ENCODE measurements at regions not wholly inside any gene's neighbourhood (a gene's known extent, or its start where the extent isn't known, plus 50 kb on each side); places are given as distances from the start of the nearest gene placed in this dataset.

DNA sequence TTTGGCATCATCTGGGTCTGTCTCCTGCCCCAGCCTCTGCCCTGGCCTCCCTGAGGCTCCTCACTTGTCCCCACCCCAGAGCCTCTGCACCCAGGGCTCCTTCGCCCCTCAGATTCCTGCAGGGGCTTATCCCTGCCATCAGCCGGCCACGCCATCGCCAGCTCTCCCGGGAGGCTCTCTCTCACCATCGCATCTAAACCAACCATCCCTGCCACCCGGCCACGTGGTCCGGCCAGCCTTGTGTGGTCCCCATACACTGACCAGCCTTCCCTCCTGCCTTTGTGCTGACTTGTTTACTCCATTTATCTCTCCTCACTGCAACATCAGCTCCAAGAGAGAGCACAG lies 134.3 kb upstream of the IQSEC1 start:
- H3K36me3 Mint-ChIP-seq (ENCODE audit: low read depth), result no peaks in the 10 kb centered on the region; the same call in 2 of the 3 replicates
- no peaks in the 10 kb centered on the region for H4K20me1 ChIP-seq (replicated peaks; ENCODE audit: insufficient read depth)
- H3K4me2 ChIP-seq, result no peak overlapping the region
- H3K4me3 Mint-ChIP-seq, result no peak overlapping the region
- DNase-seq (ENCODE audit: low spot score) (no peak), ATAC-seq (no peak)
- no peak overlapping the region for H3K27ac Mint-ChIP-seq
- H3K4me3 ChIP-seq, result no peak overlapping the region
- no peaks in the 10 kb centered on the region; the same call in 2 of the 3 replicates for H3K9me3 Mint-ChIP-seq
- TF ChIP-seq STAT1 (IDR thresholded peaks at IDR 0.05; ENCODE audit: unreplicated experiment) (no peak), NANOG (IDR thresholded peaks at IDR 0.05; ENCODE audit: borderline replicate concordance) (no peak), EZH2 (IDR thresholded peaks at IDR 0.05; ENCODE audit: low read depth, unreplicated experiment) (no peak), POLR2AphosphoS5 (IDR thresholded peaks at IDR 0.05; ENCODE audit: low read depth) (no peak), CREB1 (CRISPR knock-in tag; IDR thresholded peaks at IDR 0.05; ENCODE audit: low read depth) (no peak), ZNF114 (CRISPR knock-in tag; IDR thresholded peaks at IDR 0.05) (no peak), EZH2phosphoT487 (IDR thresholded peaks at IDR 0.05; ENCODE audit: unreplicated experiment) (no peak), ZNF331 (CRISPR knock-in tag; IDR thresholded peaks at IDR 0.05; ENCODE audit: low read depth) (no peak), JUNB (IDR thresholded peaks at IDR 0.05; ENCODE audit: unreplicated experiment) (no peak)
- TF ChIP-seq, protein P1, sequence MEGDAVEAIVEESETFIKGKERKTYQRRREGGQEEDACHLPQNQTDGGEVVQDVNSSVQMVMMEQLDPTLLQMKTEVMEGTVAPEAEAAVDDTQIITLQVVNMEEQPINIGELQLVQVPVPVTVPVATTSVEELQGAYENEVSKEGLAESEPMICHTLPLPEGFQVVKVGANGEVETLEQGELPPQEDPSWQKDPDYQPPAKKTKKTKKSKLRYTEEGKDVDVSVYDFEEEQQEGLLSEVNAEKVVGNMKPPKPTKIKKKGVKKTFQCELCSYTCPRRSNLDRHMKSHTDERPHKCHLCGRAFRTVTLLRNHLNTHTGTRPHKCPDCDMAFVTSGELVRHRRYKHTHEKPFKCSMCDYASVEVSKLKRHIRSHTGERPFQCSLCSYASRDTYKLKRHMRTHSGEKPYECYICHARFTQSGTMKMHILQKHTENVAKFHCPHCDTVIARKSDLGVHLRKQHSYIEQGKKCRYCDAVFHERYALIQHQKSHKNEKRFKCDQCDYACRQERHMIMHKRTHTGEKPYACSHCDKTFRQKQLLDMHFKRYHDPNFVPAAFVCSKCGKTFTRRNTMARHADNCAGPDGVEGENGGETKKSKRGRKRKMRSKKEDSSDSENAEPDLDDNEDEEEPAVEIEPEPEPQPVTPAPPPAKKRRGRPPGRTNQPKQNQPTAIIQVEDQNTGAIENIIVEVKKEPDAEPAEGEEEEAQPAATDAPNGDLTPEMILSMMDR (conservative IDR thresholded peaks at IDR 0.05; ENCODE audit: low read depth in 2 of 2), result no peak
- TF ChIP-seq, protein P2, sequence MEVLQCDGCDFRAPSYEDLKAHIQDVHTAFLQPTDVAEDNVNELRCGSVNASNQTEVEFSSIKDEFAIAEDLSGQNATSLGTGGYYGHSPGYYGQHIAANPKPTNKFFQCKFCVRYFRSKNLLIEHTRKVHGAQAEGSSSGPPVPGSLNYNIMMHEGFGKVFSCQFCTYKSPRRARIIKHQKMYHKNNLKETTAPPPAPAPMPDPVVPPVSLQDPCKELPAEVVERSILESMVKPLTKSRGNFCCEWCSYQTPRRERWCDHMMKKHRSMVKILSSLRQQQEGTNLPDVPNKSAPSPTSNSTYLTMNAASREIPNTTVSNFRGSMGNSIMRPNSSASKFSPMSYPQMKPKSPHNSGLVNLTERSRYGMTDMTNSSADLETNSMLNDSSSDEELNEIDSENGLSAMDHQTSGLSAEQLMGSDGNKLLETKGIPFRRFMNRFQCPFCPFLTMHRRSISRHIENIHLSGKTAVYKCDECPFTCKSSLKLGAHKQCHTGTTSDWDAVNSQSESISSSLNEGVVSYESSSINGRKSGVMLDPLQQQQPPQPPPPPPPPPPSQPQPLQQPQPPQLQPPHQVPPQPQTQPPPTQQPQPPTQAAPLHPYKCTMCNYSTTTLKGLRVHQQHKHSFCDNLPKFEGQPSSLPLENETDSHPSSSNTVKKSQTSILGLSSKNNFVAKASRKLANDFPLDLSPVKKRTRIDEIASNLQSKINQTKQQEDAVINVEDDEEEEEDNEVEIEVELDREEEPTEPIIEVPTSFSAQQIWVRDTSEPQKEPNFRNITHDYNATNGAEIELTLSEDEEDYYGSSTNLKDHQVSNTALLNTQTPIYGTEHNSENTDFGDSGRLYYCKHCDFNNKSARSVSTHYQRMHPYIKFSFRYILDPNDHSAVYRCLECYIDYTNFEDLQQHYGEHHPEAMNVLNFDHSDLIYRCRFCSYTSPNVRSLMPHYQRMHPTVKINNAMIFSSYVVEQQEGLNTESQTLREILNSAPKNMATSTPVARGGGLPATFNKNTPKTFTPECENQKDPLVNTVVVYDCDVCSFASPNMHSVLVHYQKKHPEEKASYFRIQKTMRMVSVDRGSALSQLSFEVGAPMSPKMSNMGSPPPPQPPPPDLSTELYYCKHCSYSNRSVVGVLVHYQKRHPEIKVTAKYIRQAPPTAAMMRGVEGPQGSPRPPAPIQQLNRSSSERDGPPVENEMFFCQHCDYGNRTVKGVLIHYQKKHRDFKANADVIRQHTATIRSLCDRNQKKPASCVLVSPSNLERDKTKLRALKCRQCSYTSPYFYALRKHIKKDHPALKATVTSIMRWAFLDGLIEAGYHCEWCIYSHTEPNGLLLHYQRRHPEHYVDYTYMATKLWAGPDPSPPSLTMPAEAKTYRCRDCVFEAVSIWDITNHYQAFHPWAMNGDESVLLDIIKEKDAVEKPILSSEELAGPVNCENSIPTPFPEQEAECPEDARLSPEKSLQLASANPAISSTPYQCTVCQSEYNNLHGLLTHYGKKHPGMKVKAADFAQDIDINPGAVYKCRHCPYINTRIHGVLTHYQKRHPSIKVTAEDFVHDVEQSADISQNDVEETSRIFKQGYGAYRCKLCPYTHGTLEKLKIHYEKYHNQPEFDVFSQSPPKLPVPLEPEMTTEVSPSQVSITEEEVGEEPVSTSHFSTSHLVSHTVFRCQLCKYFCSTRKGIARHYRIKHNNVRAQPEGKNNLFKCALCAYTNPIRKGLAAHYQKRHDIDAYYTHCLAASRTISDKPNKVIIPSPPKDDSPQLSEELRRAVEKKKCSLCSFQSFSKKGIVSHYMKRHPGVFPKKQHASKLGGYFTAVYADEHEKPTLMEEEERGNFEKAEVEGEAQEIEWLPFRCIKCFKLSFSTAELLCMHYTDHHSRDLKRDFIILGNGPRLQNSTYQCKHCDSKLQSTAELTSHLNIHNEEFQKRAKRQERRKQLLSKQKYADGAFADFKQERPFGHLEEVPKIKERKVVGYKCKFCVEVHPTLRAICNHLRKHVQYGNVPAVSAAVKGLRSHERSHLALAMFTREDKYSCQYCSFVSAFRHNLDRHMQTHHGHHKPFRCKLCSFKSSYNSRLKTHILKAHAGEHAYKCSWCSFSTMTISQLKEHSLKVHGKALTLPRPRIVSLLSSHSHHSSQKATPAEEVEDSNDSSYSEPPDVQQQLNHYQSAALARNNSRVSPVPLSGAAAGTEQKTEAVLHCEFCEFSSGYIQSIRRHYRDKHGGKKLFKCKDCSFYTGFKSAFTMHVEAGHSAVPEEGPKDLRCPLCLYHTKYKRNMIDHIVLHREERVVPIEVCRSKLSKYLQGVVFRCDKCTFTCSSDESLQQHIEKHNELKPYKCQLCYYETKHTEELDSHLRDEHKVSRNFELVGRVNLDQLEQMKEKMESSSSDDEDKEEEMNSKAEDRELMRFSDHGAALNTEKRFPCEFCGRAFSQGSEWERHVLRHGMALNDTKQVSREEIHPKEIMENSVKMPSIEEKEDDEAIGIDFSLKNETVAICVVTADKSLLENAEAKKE (CRISPR knock-in tag; IDR thresholded peaks at IDR 0.05), result no peak
- TF ChIP-seq, protein P3, sequence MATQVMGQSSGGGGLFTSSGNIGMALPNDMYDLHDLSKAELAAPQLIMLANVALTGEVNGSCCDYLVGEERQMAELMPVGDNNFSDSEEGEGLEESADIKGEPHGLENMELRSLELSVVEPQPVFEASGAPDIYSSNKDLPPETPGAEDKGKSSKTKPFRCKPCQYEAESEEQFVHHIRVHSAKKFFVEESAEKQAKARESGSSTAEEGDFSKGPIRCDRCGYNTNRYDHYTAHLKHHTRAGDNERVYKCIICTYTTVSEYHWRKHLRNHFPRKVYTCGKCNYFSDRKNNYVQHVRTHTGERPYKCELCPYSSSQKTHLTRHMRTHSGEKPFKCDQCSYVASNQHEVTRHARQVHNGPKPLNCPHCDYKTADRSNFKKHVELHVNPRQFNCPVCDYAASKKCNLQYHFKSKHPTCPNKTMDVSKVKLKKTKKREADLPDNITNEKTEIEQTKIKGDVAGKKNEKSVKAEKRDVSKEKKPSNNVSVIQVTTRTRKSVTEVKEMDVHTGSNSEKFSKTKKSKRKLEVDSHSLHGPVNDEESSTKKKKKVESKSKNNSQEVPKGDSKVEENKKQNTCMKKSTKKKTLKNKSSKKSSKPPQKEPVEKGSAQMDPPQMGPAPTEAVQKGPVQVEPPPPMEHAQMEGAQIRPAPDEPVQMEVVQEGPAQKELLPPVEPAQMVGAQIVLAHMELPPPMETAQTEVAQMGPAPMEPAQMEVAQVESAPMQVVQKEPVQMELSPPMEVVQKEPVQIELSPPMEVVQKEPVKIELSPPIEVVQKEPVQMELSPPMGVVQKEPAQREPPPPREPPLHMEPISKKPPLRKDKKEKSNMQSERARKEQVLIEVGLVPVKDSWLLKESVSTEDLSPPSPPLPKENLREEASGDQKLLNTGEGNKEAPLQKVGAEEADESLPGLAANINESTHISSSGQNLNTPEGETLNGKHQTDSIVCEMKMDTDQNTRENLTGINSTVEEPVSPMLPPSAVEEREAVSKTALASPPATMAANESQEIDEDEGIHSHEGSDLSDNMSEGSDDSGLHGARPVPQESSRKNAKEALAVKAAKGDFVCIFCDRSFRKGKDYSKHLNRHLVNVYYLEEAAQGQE (IDR thresholded peaks at IDR 0.05; ENCODE audit: unreplicated experiment), result no peak
- TF ChIP-seq, protein P4, sequence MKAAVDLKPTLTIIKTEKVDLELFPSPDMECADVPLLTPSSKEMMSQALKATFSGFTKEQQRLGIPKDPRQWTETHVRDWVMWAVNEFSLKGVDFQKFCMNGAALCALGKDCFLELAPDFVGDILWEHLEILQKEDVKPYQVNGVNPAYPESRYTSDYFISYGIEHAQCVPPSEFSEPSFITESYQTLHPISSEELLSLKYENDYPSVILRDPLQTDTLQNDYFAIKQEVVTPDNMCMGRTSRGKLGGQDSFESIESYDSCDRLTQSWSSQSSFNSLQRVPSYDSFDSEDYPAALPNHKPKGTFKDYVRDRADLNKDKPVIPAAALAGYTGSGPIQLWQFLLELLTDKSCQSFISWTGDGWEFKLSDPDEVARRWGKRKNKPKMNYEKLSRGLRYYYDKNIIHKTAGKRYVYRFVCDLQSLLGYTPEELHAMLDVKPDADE (IDR thresholded peaks at IDR 0.05), result no peak
- H3K4me1 ChIP-seq (ENCODE audit: insufficient read depth), result no peaks in the 10 kb centered on the region
- H3K79me2 ChIP-seq (replicated peaks; ENCODE audit: insufficient read depth), result no peaks in the 10 kb centered on the region
- peaks cover 7% of the 10 kb centered on the region for H3K27me3 Mint-ChIP-seq (ENCODE audit: insufficient read depth, low read depth, poor library complexity)
- peaks cover 9% of the 10 kb centered on the region; the same call in 1 of the 3 replicates for H3K4me1 Mint-ChIP-seq
- H3K27ac ChIP-seq (ENCODE audit: low read depth), result no peak overlapping the region
- no peaks in the 10 kb centered on the region for H3K27me3 ChIP-seq (ENCODE audit: insufficient read depth)
- H3F3A ChIP-seq (replicated peaks; ENCODE audit: low read depth), result no peaks in the 10 kb centered on the region
- H2AFZ ChIP-seq, result no peak overlapping the region
- H3K9me2 ChIP-seq (ENCODE audit: insufficient read depth), result no peaks in the 10 kb centered on the region
- no peaks in the 10 kb centered on the region for H3K36me3 ChIP-seq (ENCODE audit: insufficient read depth)
